GM12891 (cell line): ENCODE measurements at regions not wholly inside any gene's neighbourhood (a gene's known extent, or its start where the extent isn't known, plus 50 kb on each side); places are given as distances from the start of the nearest gene placed in this dataset.

Source experiments
- POLR2A ChIP-seq: IDR thresholded peaks from 2 replicates; pipeline ENCODE4 v1.6.1; 2011; ENCODE audit warnings: low read depth, low read length, control low read depth
- POLR2AphosphoS5 ChIP-seq: IDR thresholded peaks from 2 replicates; pipeline ENCODE4 v1.6.1; 2011; ENCODE audit warnings: low read depth, low read length, control low read depth
- TAF1 ChIP-seq: IDR thresholded peaks from 2 replicates; pipeline ENCODE4 v1.6.1; 2011; ENCODE audit warnings: low read depth, low read length, control low read depth

DNA sequence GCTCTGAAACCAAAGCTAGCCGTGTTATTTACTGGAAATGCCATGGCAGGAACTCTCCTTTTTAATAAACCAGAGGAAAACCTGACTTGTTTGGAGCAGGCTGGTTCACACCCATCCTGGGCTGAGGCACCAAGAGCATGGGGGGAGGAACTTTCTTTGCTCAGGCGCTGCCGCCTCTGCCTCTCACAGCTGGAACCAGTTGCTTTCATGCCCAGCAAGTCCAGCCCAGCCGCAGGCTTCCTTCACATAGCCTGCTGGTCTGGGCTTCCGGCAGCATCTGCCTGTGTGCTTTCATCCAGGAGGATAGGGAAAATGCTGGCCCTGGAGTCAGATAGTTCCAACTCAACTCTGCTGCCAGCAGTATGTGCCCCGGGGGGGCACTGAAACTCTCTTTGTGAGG is 88.1 kb upstream of the ASIC2 start:
- TF ChIP-seq POLR2AphosphoS5 (no peak), POLR2A (no peak), TAF1 (no peak)
